ENCODE measurements at regions not wholly inside any gene's neighbourhood (a gene's known extent, or its start where the extent isn't known, plus 50 kb on each side); places are given as distances from the start of the nearest gene placed in this dataset.

DNA sequence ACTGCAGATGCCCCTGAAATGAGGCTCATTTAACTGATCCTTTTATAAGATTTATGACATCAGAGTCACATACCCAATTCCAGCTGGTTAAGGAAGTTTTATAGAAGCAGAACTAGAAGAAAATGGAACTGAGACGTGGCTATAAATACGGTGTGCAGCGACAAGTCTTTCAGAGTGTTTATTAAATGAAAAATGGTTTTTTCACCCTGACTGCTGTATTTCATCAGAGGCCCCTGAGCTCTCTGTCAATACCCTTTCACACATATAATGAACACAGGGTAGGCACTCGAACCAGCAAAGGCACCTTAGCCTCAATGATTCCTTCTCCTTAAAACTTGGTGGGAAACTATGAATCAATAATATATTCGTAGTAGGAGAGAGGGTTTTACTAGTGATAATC is 380.8 kb upstream of the ANXA10 start (continued):
- TF ChIP-seq, protein P1, sequence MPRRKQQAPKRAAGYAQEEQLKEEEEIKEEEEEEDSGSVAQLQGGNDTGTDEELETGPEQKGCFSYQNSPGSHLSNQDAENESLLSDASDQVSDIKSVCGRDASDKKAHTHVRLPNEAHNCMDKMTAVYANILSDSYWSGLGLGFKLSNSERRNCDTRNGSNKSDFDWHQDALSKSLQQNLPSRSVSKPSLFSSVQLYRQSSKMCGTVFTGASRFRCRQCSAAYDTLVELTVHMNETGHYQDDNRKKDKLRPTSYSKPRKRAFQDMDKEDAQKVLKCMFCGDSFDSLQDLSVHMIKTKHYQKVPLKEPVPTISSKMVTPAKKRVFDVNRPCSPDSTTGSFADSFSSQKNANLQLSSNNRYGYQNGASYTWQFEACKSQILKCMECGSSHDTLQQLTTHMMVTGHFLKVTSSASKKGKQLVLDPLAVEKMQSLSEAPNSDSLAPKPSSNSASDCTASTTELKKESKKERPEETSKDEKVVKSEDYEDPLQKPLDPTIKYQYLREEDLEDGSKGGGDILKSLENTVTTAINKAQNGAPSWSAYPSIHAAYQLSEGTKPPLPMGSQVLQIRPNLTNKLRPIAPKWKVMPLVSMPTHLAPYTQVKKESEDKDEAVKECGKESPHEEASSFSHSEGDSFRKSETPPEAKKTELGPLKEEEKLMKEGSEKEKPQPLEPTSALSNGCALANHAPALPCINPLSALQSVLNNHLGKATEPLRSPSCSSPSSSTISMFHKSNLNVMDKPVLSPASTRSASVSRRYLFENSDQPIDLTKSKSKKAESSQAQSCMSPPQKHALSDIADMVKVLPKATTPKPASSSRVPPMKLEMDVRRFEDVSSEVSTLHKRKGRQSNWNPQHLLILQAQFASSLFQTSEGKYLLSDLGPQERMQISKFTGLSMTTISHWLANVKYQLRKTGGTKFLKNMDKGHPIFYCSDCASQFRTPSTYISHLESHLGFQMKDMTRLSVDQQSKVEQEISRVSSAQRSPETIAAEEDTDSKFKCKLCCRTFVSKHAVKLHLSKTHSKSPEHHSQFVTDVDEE (CRISPR knock-in tag; IDR thresholded peaks at IDR 0.05): no peak
- TF ChIP-seq, protein P2, sequence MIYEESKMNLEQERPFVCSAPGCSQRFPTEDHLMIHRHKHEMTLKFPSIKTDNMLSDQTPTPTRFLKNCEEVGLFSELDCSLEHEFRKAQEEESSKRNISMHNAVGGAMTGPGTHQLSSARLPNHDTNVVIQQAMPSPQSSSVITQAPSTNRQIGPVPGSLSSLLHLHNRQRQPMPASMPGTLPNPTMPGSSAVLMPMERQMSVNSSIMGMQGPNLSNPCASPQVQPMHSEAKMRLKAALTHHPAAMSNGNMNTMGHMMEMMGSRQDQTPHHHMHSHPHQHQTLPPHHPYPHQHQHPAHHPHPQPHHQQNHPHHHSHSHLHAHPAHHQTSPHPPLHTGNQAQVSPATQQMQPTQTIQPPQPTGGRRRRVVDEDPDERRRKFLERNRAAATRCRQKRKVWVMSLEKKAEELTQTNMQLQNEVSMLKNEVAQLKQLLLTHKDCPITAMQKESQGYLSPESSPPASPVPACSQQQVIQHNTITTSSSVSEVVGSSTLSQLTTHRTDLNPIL (CRISPR knock-in tag; IDR thresholded peaks at IDR 0.05; ENCODE audit: low read depth): no peak

DNA sequence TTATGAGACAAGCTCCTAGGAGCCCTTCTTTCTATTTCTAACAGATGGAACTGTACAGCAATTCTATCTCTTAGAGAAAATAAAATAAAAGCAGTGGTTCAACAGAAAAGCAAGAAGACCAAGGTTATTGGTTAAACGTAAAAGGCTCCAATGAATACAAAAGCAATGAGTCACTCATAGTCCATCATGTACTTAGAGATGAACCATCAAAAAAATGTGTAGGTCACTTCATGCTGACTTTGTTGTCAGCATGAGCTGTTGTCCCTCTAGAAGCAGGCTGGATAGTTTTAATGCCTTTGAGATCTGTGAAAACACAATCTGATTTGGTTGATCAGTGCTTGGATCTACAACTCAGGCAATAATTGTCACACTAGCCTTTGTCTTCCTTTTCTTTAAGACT is 378.6 kb upstream of the ANXA10 start:
- no peak for ATAC-seq
- TF ChIP-seq RARB (CRISPR knock-in tag; IDR thresholded peaks at IDR 0.05) (no peak), CSDC2 (CRISPR knock-in tag; IDR thresholded peaks at IDR 0.05) (no peak), TCF4 (CRISPR knock-in tag; IDR thresholded peaks at IDR 0.05; ENCODE audit: borderline replicate concordance) (no peak)
- TF ChIP-seq, protein P3, sequence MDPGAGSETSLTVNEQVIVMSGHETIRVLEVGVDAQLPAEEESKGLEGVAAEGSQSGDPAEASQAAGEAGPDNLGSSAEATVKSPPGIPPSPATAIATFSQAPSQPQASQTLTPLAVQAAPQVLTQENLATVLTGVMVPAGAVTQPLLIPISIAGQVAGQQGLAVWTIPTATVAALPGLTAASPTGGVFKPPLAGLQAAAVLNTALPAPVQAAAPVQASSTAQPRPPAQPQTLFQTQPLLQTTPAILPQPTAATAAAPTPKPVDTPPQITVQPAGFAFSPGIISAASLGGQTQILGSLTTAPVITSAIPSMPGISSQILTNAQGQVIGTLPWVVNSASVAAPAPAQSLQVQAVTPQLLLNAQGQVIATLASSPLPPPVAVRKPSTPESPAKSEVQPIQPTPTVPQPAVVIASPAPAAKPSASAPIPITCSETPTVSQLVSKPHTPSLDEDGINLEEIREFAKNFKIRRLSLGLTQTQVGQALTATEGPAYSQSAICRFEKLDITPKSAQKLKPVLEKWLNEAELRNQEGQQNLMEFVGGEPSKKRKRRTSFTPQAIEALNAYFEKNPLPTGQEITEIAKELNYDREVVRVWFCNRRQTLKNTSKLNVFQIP (CRISPR knock-in tag; IDR thresholded peaks at IDR 0.05; ENCODE audit: borderline replicate concordance, low read depth): no peak

GRCh38 chr4:167715176-167715575 is 377.2 kb upstream of the ANXA10 start:
- ATAC-seq: no peak
- TF ChIP-seq RARB (CRISPR knock-in tag; IDR thresholded peaks at IDR 0.05) (no peak), ZFP30 (CRISPR knock-in tag; IDR thresholded peaks at IDR 0.05) (no peak), ZNF70 (CRISPR knock-in tag; IDR thresholded peaks at IDR 0.05) (no peak), ZFP3 (CRISPR knock-in tag; IDR thresholded peaks at IDR 0.05) (no peak), ISL1 (CRISPR knock-in tag; IDR thresholded peaks at IDR 0.05) (no peak), ZC3H10 (CRISPR knock-in tag; IDR thresholded peaks at IDR 0.05) (no peak), TOX (CRISPR knock-in tag; IDR thresholded peaks at IDR 0.05; ENCODE audit: borderline replicate concordance) (no peak), CSDC2 (CRISPR knock-in tag; IDR thresholded peaks at IDR 0.05) (no peak), GLIS3 (CRISPR knock-in tag; IDR thresholded peaks at IDR 0.05) (no peak), SNAI2 (CRISPR knock-in tag; IDR thresholded peaks at IDR 0.05) (no peak)
- TF ChIP-seq, protein P2 (CRISPR knock-in tag; IDR thresholded peaks at IDR 0.05; ENCODE audit: low read depth): no peak
- TF ChIP-seq, protein P4, sequence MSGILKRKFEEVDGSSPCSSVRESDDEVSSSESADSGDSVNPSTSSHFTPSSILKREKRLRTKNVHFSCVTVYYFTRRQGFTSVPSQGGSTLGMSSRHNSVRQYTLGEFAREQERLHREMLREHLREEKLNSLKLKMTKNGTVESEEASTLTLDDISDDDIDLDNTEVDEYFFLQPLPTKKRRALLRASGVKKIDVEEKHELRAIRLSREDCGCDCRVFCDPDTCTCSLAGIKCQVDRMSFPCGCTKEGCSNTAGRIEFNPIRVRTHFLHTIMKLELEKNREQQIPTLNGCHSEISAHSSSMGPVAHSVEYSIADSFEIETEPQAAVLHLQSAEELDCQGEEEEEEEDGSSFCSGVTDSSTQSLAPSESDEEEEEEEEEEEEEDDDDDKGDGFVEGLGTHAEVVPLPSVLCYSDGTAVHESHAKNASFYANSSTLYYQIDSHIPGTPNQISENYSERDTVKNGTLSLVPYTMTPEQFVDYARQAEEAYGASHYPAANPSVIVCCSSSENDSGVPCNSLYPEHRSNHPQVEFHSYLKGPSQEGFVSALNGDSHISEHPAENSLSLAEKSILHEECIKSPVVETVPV (CRISPR knock-in tag; IDR thresholded peaks at IDR 0.05): no peak
- TF ChIP-seq, protein P1 (CRISPR knock-in tag; IDR thresholded peaks at IDR 0.05): no peak

DNA sequence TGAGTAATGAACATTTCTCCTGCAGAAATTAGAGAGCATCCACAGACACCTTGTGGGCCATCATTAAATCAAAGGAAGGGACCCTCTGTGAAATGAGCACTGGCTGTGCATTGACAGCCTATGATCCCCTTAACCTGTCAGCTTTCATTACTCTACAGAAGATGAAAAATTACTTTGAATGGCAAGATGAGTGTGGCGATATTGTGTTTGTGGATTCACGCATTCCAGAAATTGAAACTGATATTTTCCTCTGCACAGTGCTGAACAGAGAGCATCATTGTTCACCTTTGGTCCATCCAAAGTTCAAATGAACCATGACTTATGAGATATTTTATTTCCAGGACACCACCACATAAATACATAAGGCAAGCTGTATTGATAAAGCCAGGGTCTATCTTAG is 374.8 kb upstream of the ANXA10 start:
- no peak for ATAC-seq
- no peak for TF ChIP-seq RARB (CRISPR knock-in tag; IDR thresholded peaks at IDR 0.05)
- no peak for TF ChIP-seq OSR1 (CRISPR knock-in tag; IDR thresholded peaks at IDR 0.05)
- TF ChIP-seq, protein P2 (CRISPR knock-in tag; IDR thresholded peaks at IDR 0.05; ENCODE audit: low read depth): no peak
- TF ChIP-seq GLIS3 (CRISPR knock-in tag; IDR thresholded peaks at IDR 0.05): no peak
- no peak for TF ChIP-seq ZFP3 (CRISPR knock-in tag; IDR thresholded peaks at IDR 0.05)
- TF ChIP-seq TCF4 (CRISPR knock-in tag; IDR thresholded peaks at IDR 0.05; ENCODE audit: borderline replicate concordance): no peak
- no peak for TF ChIP-seq ZC3H10 (CRISPR knock-in tag; IDR thresholded peaks at IDR 0.05)
- TF ChIP-seq, protein P5, sequence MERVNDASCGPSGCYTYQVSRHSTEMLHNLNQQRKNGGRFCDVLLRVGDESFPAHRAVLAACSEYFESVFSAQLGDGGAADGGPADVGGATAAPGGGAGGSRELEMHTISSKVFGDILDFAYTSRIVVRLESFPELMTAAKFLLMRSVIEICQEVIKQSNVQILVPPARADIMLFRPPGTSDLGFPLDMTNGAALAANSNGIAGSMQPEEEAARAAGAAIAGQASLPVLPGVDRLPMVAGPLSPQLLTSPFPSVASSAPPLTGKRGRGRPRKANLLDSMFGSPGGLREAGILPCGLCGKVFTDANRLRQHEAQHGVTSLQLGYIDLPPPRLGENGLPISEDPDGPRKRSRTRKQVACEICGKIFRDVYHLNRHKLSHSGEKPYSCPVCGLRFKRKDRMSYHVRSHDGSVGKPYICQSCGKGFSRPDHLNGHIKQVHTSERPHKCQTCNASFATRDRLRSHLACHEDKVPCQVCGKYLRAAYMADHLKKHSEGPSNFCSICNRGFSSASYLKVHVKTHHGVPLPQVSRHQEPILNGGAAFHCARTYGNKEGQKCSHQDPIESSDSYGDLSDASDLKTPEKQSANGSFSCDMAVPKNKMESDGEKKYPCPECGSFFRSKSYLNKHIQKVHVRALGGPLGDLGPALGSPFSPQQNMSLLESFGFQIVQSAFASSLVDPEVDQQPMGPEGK (CRISPR knock-in tag; IDR thresholded peaks at IDR 0.05; ENCODE audit: borderline replicate concordance): no peak
- no peak for TF ChIP-seq BACH2 (CRISPR knock-in tag; IDR thresholded peaks at IDR 0.05; ENCODE audit: borderline replicate concordance)
- no peak for TF ChIP-seq ZNF8 (CRISPR knock-in tag; IDR thresholded peaks at IDR 0.05)
- TF ChIP-seq PPARA (CRISPR knock-in tag; IDR thresholded peaks at IDR 0.05; ENCODE audit: borderline replicate concordance): no peak

All from SK-N-SH treated with all-trans-retinoic acid at 6 μM for 48 hours (cell line).